SJCRH30 (cell line): ENCODE measurements at regions not wholly inside any gene's neighbourhood (a gene's known extent, or its start where the extent isn't known, plus 50 kb on each side); places are given as distances from the start of the nearest gene placed in this dataset.

Source experiments
- DNase-seq, 2 experiments: peaks; one replicate each; pipeline ENCODE4 v3.0.0-alpha.2; 2015 to 2020
- H3K27ac ChIP-seq: fragments of 250-450 bp; sonication (Bioruptor Pico); 2 replicates; pipeline ENCODE4 v1.5.1; 2020; ENCODE audit warnings: mild to moderate bottlenecking, moderate library complexity
- H3K27me3 ChIP-seq: fragments of 250-450 bp; sonication (Bioruptor Pico); 2 replicates; pipeline ENCODE4 v1.5.1; 2020; ENCODE audit warnings: mild to moderate bottlenecking, moderate library complexity
- H3K36me3 ChIP-seq: fragments of 250-450 bp; sonication (Bioruptor Pico); 2 replicates; pipeline ENCODE4 v1.5.1; 2020; ENCODE audit warnings: mild to moderate bottlenecking, moderate library complexity
- H3K4me1 ChIP-seq: fragments of 250-450 bp; sonication (Bioruptor Pico); 2 replicates; pipeline ENCODE4 v1.5.1; 2020; ENCODE audit warnings: mild to moderate bottlenecking, moderate library complexity
- H3K4me3 ChIP-seq: fragments of 250-450 bp; sonication (Bioruptor Pico); 2 replicates; pipeline ENCODE4 v1.5.1; 2020; ENCODE audit warnings: mild to moderate bottlenecking, moderate library complexity
- H3K9me3 ChIP-seq: fragments of 250-450 bp; sonication (Bioruptor Pico); replicated peaks from 2 replicates; pipeline ENCODE4 v1.5.1; 2020; ENCODE audit warnings: mild to moderate bottlenecking, moderate library complexity

- no peak for DNase-seq
- H3K4me3 ChIP-seq, result no peak overlapping the region
- H3K4me1 ChIP-seq, result no peaks in the 10 kb centered on the region
- H3K36me3 ChIP-seq, result no peaks in the 10 kb centered on the region
- H3K27ac ChIP-seq, result no peak overlapping the region
- H3K27me3 ChIP-seq, result peaks cover 20% of the 10 kb centered on the region; the same call in 1 of the 2 replicates
- no peaks in the 10 kb centered on the region for H3K9me3 ChIP-seq
Observed at GRCh38 chr11:134512571-134513538, 100.8 kb upstream of the B3GAT1 start.

- peaks cover 20% of the 10 kb centered on the region; the same call in 1 of the 2 replicates for H3K27me3 ChIP-seq
- H3K4me3 ChIP-seq, result no peak overlapping the region
- no peak for DNase-seq
- no peaks in the 10 kb centered on the region for H3K4me1 ChIP-seq
- H3K27ac ChIP-seq, result no peak overlapping the region
- no peaks in the 10 kb centered on the region for H3K9me3 ChIP-seq
- H3K36me3 ChIP-seq, result no peaks in the 10 kb centered on the region
Observed at GRCh38 chr11:134512061-134512460, 100.0 kb upstream of the B3GAT1 start.

- Histone ChIP-seq H3K4me1 (no peaks in the 10 kb centered on the region), H3K27me3 (peaks cover 20% of the 10 kb centered on the region; the same call in 1 of the 2 replicates), H3K9me3 (no peaks in the 10 kb centered on the region), H3K4me3 (no peak overlapping the region), H3K27ac (no peak overlapping the region), H3K36me3 (no peaks in the 10 kb centered on the region)
- DNase-seq, result no peak
Observed at GRCh38 chr11:134511255-134511654, 99.2 kb upstream of the B3GAT1 start.

GRCh38 chr11:134510233-134511040 lies 98.4 kb upstream of the B3GAT1 start:
- H3K4me3 ChIP-seq, result no peak overlapping the region
- DNase-seq, result no peak
- H3K27ac ChIP-seq, result no peak overlapping the region
- peaks cover 20% of the 10 kb centered on the region; the same call in 1 of the 2 replicates for H3K27me3 ChIP-seq
- no peaks in the 10 kb centered on the region for H3K4me1 ChIP-seq
- H3K36me3 ChIP-seq, result no peaks in the 10 kb centered on the region
- H3K9me3 ChIP-seq, result no peaks in the 10 kb centered on the region

GRCh38 chr11:134509381-134510232 lies 97.6 kb upstream of the B3GAT1 start:
- H3K27ac ChIP-seq, result no peak overlapping the region
- H3K36me3 ChIP-seq, result no peaks in the 10 kb centered on the region
- peaks cover 21% of the 10 kb centered on the region; the same call in 1 of the 2 replicates for H3K27me3 ChIP-seq
- no peak for DNase-seq
- H3K9me3 ChIP-seq, result no peaks in the 10 kb centered on the region
- H3K4me3 ChIP-seq, result no peak overlapping the region
- no peaks in the 10 kb centered on the region for H3K4me1 ChIP-seq

GRCh38 chr11:134508219-134508990 lies 96.4 kb upstream of the B3GAT1 start:
- H3K4me1 ChIP-seq, result no peaks in the 10 kb centered on the region
- no peak for DNase-seq
- peaks cover 21% of the 10 kb centered on the region; the same call in 1 of the 2 replicates for H3K27me3 ChIP-seq
- no peaks in the 10 kb centered on the region for H3K9me3 ChIP-seq
- no peak overlapping the region for H3K27ac ChIP-seq
- H3K4me3 ChIP-seq, result no peak overlapping the region
- H3K36me3 ChIP-seq, result no peaks in the 10 kb centered on the region

- H3K9me3 ChIP-seq, result no peaks in the 10 kb centered on the region
- no peak for DNase-seq
- no peak overlapping the region for H3K27ac ChIP-seq
- H3K4me3 ChIP-seq, result no peak overlapping the region
- peaks cover 16% of the 10 kb centered on the region for H3K27me3 ChIP-seq
- no peaks in the 10 kb centered on the region for H3K36me3 ChIP-seq
- no peaks in the 10 kb centered on the region for H3K4me1 ChIP-seq
Observed at GRCh38 chr11:134506046-134506445, 94.0 kb upstream of the B3GAT1 start.

GRCh38 chr11:134505125-134505524 lies 93.1 kb upstream of the B3GAT1 start:
- no peaks in the 10 kb centered on the region for H3K36me3 ChIP-seq
- no peak for DNase-seq
- peaks cover 16% of the 10 kb centered on the region for H3K27me3 ChIP-seq
- no peak overlapping the region for H3K4me3 ChIP-seq
- H3K27ac ChIP-seq, result no peak overlapping the region
- no peaks in the 10 kb centered on the region for H3K4me1 ChIP-seq
- H3K9me3 ChIP-seq, result no peaks in the 10 kb centered on the region

GRCh38 chr11:134504146-134504905 lies 92.3 kb upstream of the B3GAT1 start:
- no peak for DNase-seq
- Histone ChIP-seq H3K27ac (no peak overlapping the region), H3K27me3 (peaks cover 16% of the 10 kb centered on the region), H3K4me3 (no peak overlapping the region), H3K36me3 (no peaks in the 10 kb centered on the region), H3K9me3 (no peaks in the 10 kb centered on the region), H3K4me1 (no peaks in the 10 kb centered on the region)

- H3K4me1 ChIP-seq, result no peaks in the 10 kb centered on the region
- no peaks in the 10 kb centered on the region for H3K36me3 ChIP-seq
- DNase-seq, result no peak
- H3K27me3 ChIP-seq, result peaks cover 11% of the 10 kb centered on the region
- no peak overlapping the region for H3K27ac ChIP-seq
- H3K9me3 ChIP-seq, result no peaks in the 10 kb centered on the region
- H3K4me3 ChIP-seq, result no peak overlapping the region
Observed at GRCh38 chr11:134503596-134503995, 91.6 kb upstream of the B3GAT1 start.

- Histone ChIP-seq H3K36me3 (no peaks in the 10 kb centered on the region), H3K27ac (no peak overlapping the region), H3K4me1 (no peaks in the 10 kb centered on the region), H3K4me3 (no peak overlapping the region), H3K9me3 (no peaks in the 10 kb centered on the region), H3K27me3 (peaks cover 11% of the 10 kb centered on the region)
- DNase-seq, result no peak
Observed at GRCh38 chr11:134503100-134503499, 91.1 kb upstream of the B3GAT1 start.

- Histone ChIP-seq H3K4me1 (no peaks in the 10 kb centered on the region), H3K27me3 (peaks cover 11% of the 10 kb centered on the region), H3K27ac (no peak overlapping the region), H3K4me3 (no peak overlapping the region), H3K36me3 (no peaks in the 10 kb centered on the region), H3K9me3 (no peaks in the 10 kb centered on the region)
- DNase-seq, result no peak
Observed at GRCh38 chr11:134502153-134502550, 90.1 kb upstream of the B3GAT1 start.

GRCh38 chr11:134501406-134502152 lies 89.5 kb upstream of the B3GAT1 start:
- H3K4me3 ChIP-seq, result no peak overlapping the region
- no peak overlapping the region for H3K27ac ChIP-seq
- H3K36me3 ChIP-seq, result no peaks in the 10 kb centered on the region
- no peaks in the 10 kb centered on the region for H3K9me3 ChIP-seq
- H3K27me3 ChIP-seq, result peaks cover 11% of the 10 kb centered on the region
- no peaks in the 10 kb centered on the region for H3K4me1 ChIP-seq
- DNase-seq, result no peak
